ENCODE measurements at regions not wholly inside any gene's neighbourhood (a gene's known extent, or its start where the extent isn't known, plus 50 kb on each side); places are given as distances from the start of the nearest gene placed in this dataset.
A peak's percentile ranks its signal among the peaks of the same experiment; 100 is the strongest.

GRCh38 chr1:55699228-55699627 lies 484.1 kb upstream of the USP24 start:
- no peaks in the 10 kb centered on the region for H3K27me3 ChIP-seq
- no peak overlapping the region for H3K4me3 ChIP-seq
- no peaks in the 10 kb centered on the region for H3K36me3 ChIP-seq
- no peak for DNase-seq (ENCODE audit: low spot score in 2 of 2)
- 76 to 79% methylated on average over 2 of the region's 2 CpGs for WGBS, 2 donors
- no peak overlapping the region for H3K27ac ChIP-seq
- TF ChIP-seq EP300 (IDR thresholded peaks at IDR 0.05) (no peak), POLR2A (IDR thresholded peaks at IDR 0.05) (no peak), CTCF (IDR thresholded peaks at IDR 0.05) (no peak)
- no peaks in the 10 kb centered on the region for H3K9me3 ChIP-seq
- H3K4me1 ChIP-seq = peaks cover 0 to 6% (median 0%) of the 10 kb centered on the region in 4 donors

GRCh38 chr1:55697997-55698535 lies 482.9 kb upstream of the USP24 start:
- no peaks in the 10 kb centered on the region for H3K9me3 ChIP-seq
- no peak overlapping the region for H3K4me3 ChIP-seq
- H3K27me3 ChIP-seq = no peaks in the 10 kb centered on the region
- H3K36me3 ChIP-seq = no peaks in the 10 kb centered on the region
- H3K4me1 ChIP-seq = no peaks in the 10 kb centered on the region
- TF ChIP-seq EP300 (IDR thresholded peaks at IDR 0.05) = no peak
- no peak for TF ChIP-seq POLR2A (IDR thresholded peaks at IDR 0.05)
- TF ChIP-seq CTCF (IDR thresholded peaks at IDR 0.05) = no peak
- WGBS, 2 donors = 83 to 86% methylated on average over 4 of the region's 4 CpGs
- no peak for DNase-seq (ENCODE audit: low spot score in 2 of 2)
- H3K27ac ChIP-seq = no peak overlapping the region

GRCh38 chr1:55696891-55697290 lies 481.7 kb upstream of the USP24 start:
- no peak for DNase-seq (ENCODE audit: low spot score in 2 of 2)
- Histone ChIP-seq H3K27ac (peak overlapping the region in 2 of 4 donors; percentile 62), H3K9me3 (no peaks in the 10 kb centered on the region), H3K4me1 (no peaks in the 10 kb centered on the region), H3K4me3 (no peak overlapping the region), H3K36me3 (no peaks in the 10 kb centered on the region), H3K27me3 (no peaks in the 10 kb centered on the region)
- WGBS, 2 donors = 91 to 98% methylated on average over 2 of the region's 2 CpGs
- TF ChIP-seq CTCF (IDR thresholded peaks at IDR 0.05) (no peak), EP300 (IDR thresholded peaks at IDR 0.05) (no peak), POLR2A (IDR thresholded peaks at IDR 0.05) (no peak)

- TF ChIP-seq EP300 (IDR thresholded peaks at IDR 0.05) (peak in 1 of 2 donors; percentile 26), CTCF (IDR thresholded peaks at IDR 0.05) (no peak), POLR2A (IDR thresholded peaks at IDR 0.05) (no peak)
- Histone ChIP-seq H3K4me1 (no peaks in the 10 kb centered on the region), H3K27ac (peak overlapping the region in 2 of 4 donors; percentile 62), H3K9me3 (no peaks in the 10 kb centered on the region), H3K4me3 (no peak overlapping the region), H3K27me3 (no peaks in the 10 kb centered on the region), H3K36me3 (no peaks in the 10 kb centered on the region)
- DNase-seq (ENCODE audit: low spot score in 2 of 2) = peak in 1 of 2 donors; percentile 43
- WGBS, 2 donors = 71 to 74% methylated on average over 10 of the region's 10 CpGs
Observed at GRCh38 chr1:55696181-55696754, 481.1 kb upstream of the USP24 start.

- TF ChIP-seq CTCF (IDR thresholded peaks at IDR 0.05) (no peak), EP300 (IDR thresholded peaks at IDR 0.05) (no peak), POLR2A (IDR thresholded peaks at IDR 0.05) (no peak)
- WGBS, 2 donors = 85 to 86% methylated on average over 5 of the region's 5 CpGs
Observed at GRCh38 chr1:55695552-55695951, 480.4 kb upstream of the USP24 start.

More at GRCh38 chr1:55695552-55695951, 480.4 kb upstream of the USP24 start:
- Histone ChIP-seq H3K9me3 (no peaks in the 10 kb centered on the region), H3K4me1 (peaks cover 0 to 5% (median 0%) of the 10 kb centered on the region in 4 donors), H3K27ac (peak overlapping the region in 2 of 4 donors; percentile 36 to 62), H3K4me3 (no peak overlapping the region), H3K27me3 (no peaks in the 10 kb centered on the region), H3K36me3 (no peaks in the 10 kb centered on the region)
- no peak for DNase-seq (ENCODE audit: low spot score in 2 of 2)

Data from tibial nerve (tissue), 4 donors.